HepG2 (cell line): ENCODE measurements at regions not wholly inside any gene's neighbourhood (a gene's known extent, or its start where the extent isn't known, plus 50 kb on each side); places are given as distances from the start of the nearest gene placed in this dataset.

Experiments used
- ATF6 ChIP-seq: sonication (generic); formaldehyde crosslinking; conservative IDR thresholded peaks from 2 replicates; pipeline ENCODE4 v1.4.0; 2020; ENCODE audit warnings: missing genetic modification reagents
- CTCF ChIP-seq: sonication (generic); formaldehyde crosslinking; IDR thresholded peaks from 2 replicates; pipeline ENCODE4 v1.5.0; 2020; ENCODE audit warnings: mild to moderate bottlenecking, missing genetic modification reagents, moderate library complexity
- MAX ChIP-seq: IDR thresholded peaks from 2 replicates; pipeline ENCODE4 v1.6.1; 2012; ENCODE audit warnings: inconsistent platforms
- NFIB ChIP-seq: sonication (generic); formaldehyde crosslinking; IDR thresholded peaks from 2 replicates; pipeline ENCODE4 v1.9.0; 2021; ENCODE audit warnings: missing genetic modification reagents, mild to moderate bottlenecking, borderline replicate concordance
- POLR2A ChIP-seq, 2 experiments: IDR thresholded peaks; 2 replicates each; pipeline ENCODE4 v1.6.1; 2011; ENCODE audit warnings: low read depth in 2 of 2, low read length in 2 of 2, mild to moderate bottlenecking in 1 of 2, moderate library complexity in 1 of 2; ENCODE audit not compliant: insufficient read depth in 1 of 2
- POLR2AphosphoS5 ChIP-seq: IDR thresholded peaks from 2 replicates; pipeline ENCODE4 v1.6.1; 2012; ENCODE audit warnings: low read depth, low read length
- SAP130 ChIP-seq: IDR thresholded peaks from 2 replicates; pipeline ENCODE4 v1.6.1; 2016; ENCODE audit warnings: low read depth
- SIN3A ChIP-seq: IDR thresholded peaks from 2 replicates; pipeline ENCODE4 v1.6.1; 2011; ENCODE audit warnings: low read depth, mild to moderate bottlenecking, control low read depth, low read length, borderline replicate concordance
- TCF7 ChIP-seq: sonication (generic); IDR thresholded peaks from 2 replicates; pipeline ENCODE4 v1.6.1; 2016; ENCODE audit warnings: antibody characterized with exemption, low read depth
- ZFP37 ChIP-seq: sonication (generic); formaldehyde crosslinking; IDR thresholded peaks from 2 replicates; pipeline ENCODE4 v1.4.0; 2020; ENCODE audit warnings: missing genetic modification reagents, borderline replicate concordance
- ZNF10 ChIP-seq: sonication (generic); formaldehyde crosslinking; IDR thresholded peaks from 2 replicates; pipeline ENCODE4 v1.4.0; 2020; ENCODE audit warnings: mild to moderate bottlenecking, low read depth, missing genetic modification reagents, borderline replicate concordance
- ZNF790 ChIP-seq: sonication (generic); formaldehyde crosslinking; IDR thresholded peaks from 2 replicates; pipeline ENCODE4 v1.8.0; 2022; ENCODE audit warnings: missing genetic modification reagents, mild to moderate bottlenecking, borderline replicate concordance
- ZNF883 ChIP-seq: sonication (generic); formaldehyde crosslinking; IDR thresholded peaks from 2 replicates; pipeline ENCODE4 v1.5.1; 2020; ENCODE audit warnings: mild to moderate bottlenecking, missing genetic modification reagents; ENCODE audit errors: not compliant biosample characterization

- no peak for TF ChIP-seq POLR2AphosphoS5
- TF ChIP-seq ZNF790, result no peak
- no peak for TF ChIP-seq CTCF (CRISPR knock-in tag)
- TF ChIP-seq SIN3A, result no peak
- no peak for TF ChIP-seq ATF6
- no peak for TF ChIP-seq TCF7
- TF ChIP-seq MAX, result no peak
- TF ChIP-seq ZFP37 (CRISPR knock-in tag), result no peak
- TF ChIP-seq NFIB (CRISPR knock-in tag), result no peak
- TF ChIP-seq ZNF10 (CRISPR knock-in tag), result no peak
- TF ChIP-seq POLR2A (IDR thresholded peaks at IDR 0.05; ENCODE audit: insufficient read depth in 1 of 2, low read depth in 2 of 2, low read length in 2 of 2), result no peak
- TF ChIP-seq SAP130 (CRISPR knock-in tag), result no peak
- no peak for TF ChIP-seq ZNF883
These were observed 231.5 kb upstream of the ID4 start for GRCh38 chr6:19605624-19606023.
